Stimulated activated naive B cell treated with anti-CD40 and anti-IgM and Interleukin-4, amounts not matched to agents 10 μg/mL and 1 μg/mL and 100 μg/mL, for 72 hours (primary cell): ENCODE measurements at regions not wholly inside any gene's neighbourhood (a gene's known extent, or its start where the extent isn't known, plus 50 kb on each side); places are given as distances from the start of the nearest gene placed in this dataset.

Experiments
- ATAC-seq, 2 donors: fragments of 150-1000 bp; cut with Tn5 transposase; replicated peaks; 2 replicates each; pipeline ENCODE4 v1.10.0; 2021; ENCODE audit warnings: moderate library complexity in 1 of 2
- DNase-seq: peaks from one replicate; pipeline ENCODE4 v3.0.0; 2021
- H3K27ac Mint-ChIP-seq: one replicate; pipeline ENCODE4 v1.8.0; 2022; ENCODE audit warnings: mild to moderate bottlenecking, mixed read lengths
- H3K27me3 Mint-ChIP-seq, 2 donors: one replicate each; pipeline ENCODE4 v1.8.0; 2022; ENCODE audit warnings: mixed read lengths in 2 of 2
- H3K36me3 Mint-ChIP-seq, 2 donors: one replicate each; pipeline ENCODE4 v1.8.0; 2022; ENCODE audit warnings: mixed read lengths in 2 of 2, mild to moderate bottlenecking in 1 of 2
- H3K4me1 Mint-ChIP-seq, 2 donors: one replicate each; pipeline ENCODE4 v1.8.0; 2022; ENCODE audit warnings: mixed read lengths in 2 of 2, mild to moderate bottlenecking in 1 of 2
- H3K4me3 Mint-ChIP-seq, 2 donors: one replicate each; pipeline ENCODE4 v1.8.0; 2022; ENCODE audit warnings: mild to moderate bottlenecking in 2 of 2, mixed read lengths in 2 of 2, moderate library complexity in 1 of 2
- H3K9me3 Mint-ChIP-seq, 2 donors: one replicate each; pipeline ENCODE4 v1.8.0; 2022; ENCODE audit warnings: mixed read lengths in 2 of 2, mild to moderate bottlenecking in 1 of 2

GRCh38 chr9:97747201-97747965, 50.2 kb upstream of the XPA start:
- H3K9me3 Mint-ChIP-seq: peaks cover 0 to 4% of the 10 kb centered on the region in 2 donors
- peaks cover 55 to 68% of the 10 kb centered on the region in 2 donors for H3K27me3 Mint-ChIP-seq
- no peak for DNase-seq
- H3K36me3 Mint-ChIP-seq: no peaks in the 10 kb centered on the region
- H3K4me1 Mint-ChIP-seq: no peaks in the 10 kb centered on the region
- no peak overlapping the region for H3K4me3 Mint-ChIP-seq
- no peak overlapping the region for H3K27ac Mint-ChIP-seq
- no peak for ATAC-seq

DNA sequence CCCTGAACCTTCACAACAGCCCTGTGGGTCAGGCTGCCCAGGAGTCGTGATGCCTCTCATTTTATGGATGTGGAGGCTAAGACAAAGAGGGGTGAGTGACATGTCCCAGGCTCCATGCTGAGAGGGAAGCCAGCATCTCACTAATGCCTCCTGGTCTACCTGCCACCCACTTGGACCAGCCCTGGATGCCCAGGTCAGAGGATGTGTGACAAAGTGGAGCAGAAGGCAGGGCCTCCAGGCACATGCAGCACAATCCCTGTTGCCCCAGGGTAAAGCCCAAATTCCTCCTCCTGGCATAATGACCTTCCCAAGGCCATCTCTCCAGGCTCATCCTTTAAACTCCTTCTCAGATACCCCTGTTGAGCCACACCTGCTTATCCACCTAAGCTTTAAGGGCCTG, 51.4 kb upstream of the XPA start:
- H3K9me3 Mint-ChIP-seq: peaks cover 0 to 2% of the 10 kb centered on the region in 2 donors
- no peaks in the 10 kb centered on the region for H3K36me3 Mint-ChIP-seq
- DNase-seq (no peak), ATAC-seq (no peak)
- H3K27me3 Mint-ChIP-seq: peaks cover 50 to 61% of the 10 kb centered on the region in 2 donors
- no peak overlapping the region for H3K4me3 Mint-ChIP-seq
- H3K27ac Mint-ChIP-seq: no peak overlapping the region
- H3K4me1 Mint-ChIP-seq: no peaks in the 10 kb centered on the region

GRCh38 chr9:97749928-97750327, 52.8 kb upstream of the XPA start:
- no peak overlapping the region for H3K4me3 Mint-ChIP-seq
- no peaks in the 10 kb centered on the region for H3K4me1 Mint-ChIP-seq
- ATAC-seq (no peak), DNase-seq (no peak)
- no peaks in the 10 kb centered on the region for H3K9me3 Mint-ChIP-seq
- H3K36me3 Mint-ChIP-seq: no peaks in the 10 kb centered on the region
- H3K27me3 Mint-ChIP-seq: peaks cover 41 to 47% of the 10 kb centered on the region in 2 donors
- no peak overlapping the region for H3K27ac Mint-ChIP-seq

DNA sequence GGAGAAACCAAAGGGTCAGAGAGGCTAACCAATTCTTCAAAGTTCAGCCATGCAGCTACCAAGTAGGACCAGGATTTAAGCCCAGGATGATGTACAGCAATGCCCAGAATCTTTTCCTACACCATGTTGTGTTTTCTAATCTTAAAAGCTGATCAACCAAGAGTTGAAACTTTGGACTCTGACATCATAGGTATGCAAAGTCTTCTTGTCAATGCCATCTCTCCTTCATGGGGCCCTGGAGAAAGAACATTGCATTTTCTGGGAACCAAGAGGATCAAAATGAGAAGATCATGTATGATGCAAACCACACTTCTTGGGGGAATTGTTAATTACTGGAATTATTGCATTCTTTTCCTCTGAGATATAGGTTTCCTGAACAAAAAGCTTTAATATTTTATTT, 54.4 kb upstream of the XPA start:
- no peak for ATAC-seq
- Mint-ChIP-seq H3K9me3 (no peaks in the 10 kb centered on the region), H3K4me3 (no peak overlapping the region), H3K36me3 (no peaks in the 10 kb centered on the region), H3K4me1 (no peaks in the 10 kb centered on the region), H3K27me3 (peaks cover 31 to 32% of the 10 kb centered on the region in 2 donors), H3K27ac (no peak overlapping the region)
- DNase-seq: no peak

GRCh38 chr9:97752274-97752673, 55.1 kb upstream of the XPA start:
- H3K9me3 Mint-ChIP-seq: no peaks in the 10 kb centered on the region
- ATAC-seq (no peak), DNase-seq (no peak)
- no peaks in the 10 kb centered on the region for H3K4me1 Mint-ChIP-seq
- no peaks in the 10 kb centered on the region for H3K36me3 Mint-ChIP-seq
- H3K4me3 Mint-ChIP-seq: no peak overlapping the region
- no peak overlapping the region for H3K27ac Mint-ChIP-seq
- peaks cover 24 to 27% of the 10 kb centered on the region in 2 donors for H3K27me3 Mint-ChIP-seq

GRCh38 chr9:97753364-97753763, 56.2 kb upstream of the XPA start:
- H3K27me3 Mint-ChIP-seq: peaks cover 21 to 27% of the 10 kb centered on the region in 2 donors
- ATAC-seq: no peak
- no peak overlapping the region for H3K4me3 Mint-ChIP-seq
- H3K27ac Mint-ChIP-seq: no peak overlapping the region
- H3K36me3 Mint-ChIP-seq: no peaks in the 10 kb centered on the region
- no peak for DNase-seq
- no peaks in the 10 kb centered on the region for H3K4me1 Mint-ChIP-seq
- no peaks in the 10 kb centered on the region for H3K9me3 Mint-ChIP-seq

DNA sequence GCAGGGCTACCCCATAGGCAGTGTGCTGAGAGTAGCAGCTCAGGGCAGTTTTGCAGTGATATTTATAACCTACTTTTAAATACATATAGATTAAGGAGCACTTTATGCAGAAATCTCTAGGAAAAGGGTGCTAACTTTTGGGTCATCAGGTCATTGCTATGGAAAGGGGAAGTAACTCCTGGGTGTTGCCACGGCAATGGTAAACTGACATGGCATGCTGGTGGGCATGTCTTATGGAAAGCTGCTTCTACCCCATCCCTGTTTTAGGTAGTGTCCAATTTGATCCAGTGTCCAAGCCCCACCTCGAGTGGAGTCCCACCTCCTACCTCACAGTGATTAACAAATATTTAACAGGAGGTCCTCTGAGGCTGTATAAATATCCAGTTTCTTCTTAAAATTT, 56.8 kb upstream of the XPA start:
- ATAC-seq (no peak), DNase-seq (no peak)
- no peak overlapping the region for H3K27ac Mint-ChIP-seq
- H3K36me3 Mint-ChIP-seq: no peaks in the 10 kb centered on the region
- no peak overlapping the region for H3K4me3 Mint-ChIP-seq
- peaks cover 26 to 28% of the 10 kb centered on the region in 2 donors for H3K27me3 Mint-ChIP-seq
- no peaks in the 10 kb centered on the region for H3K9me3 Mint-ChIP-seq
- no peaks in the 10 kb centered on the region for H3K4me1 Mint-ChIP-seq

DNA sequence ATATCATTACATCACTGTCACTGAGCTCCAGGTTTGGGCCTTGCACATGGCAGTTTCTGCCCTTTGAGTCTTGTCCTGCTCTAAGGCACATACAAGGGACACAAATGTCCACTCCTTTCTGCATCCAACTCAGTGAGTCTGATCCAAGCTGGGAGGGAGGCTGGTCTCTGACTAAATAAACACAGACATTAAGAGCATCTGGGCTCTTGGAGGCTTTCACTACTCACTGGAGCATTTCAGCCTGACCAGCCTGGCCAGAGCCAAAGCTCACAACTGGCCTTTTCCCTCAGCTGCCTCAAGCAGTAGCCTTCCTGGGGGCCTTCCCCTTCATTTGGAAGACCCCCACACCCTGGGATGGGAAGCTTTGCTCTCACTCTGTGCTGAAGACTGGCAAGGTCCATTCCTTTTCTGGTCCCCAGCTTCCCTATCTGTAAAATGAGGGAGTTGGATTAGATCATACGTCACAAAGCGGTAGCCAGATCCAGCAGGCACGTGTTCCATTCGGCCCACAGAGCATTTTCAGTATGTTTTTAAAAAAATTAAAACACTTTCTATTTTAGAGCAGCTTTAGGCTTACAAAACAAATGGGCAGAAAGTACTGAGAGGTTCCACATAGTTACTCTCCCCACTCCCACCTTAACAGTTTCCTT, 58.6 kb upstream of the XPA start:
- H3K27ac Mint-ChIP-seq: no peak overlapping the region
- H3K4me3 Mint-ChIP-seq: no peak overlapping the region
- H3K4me1 Mint-ChIP-seq: no peaks in the 10 kb centered on the region
- peaks cover 26 to 35% of the 10 kb centered on the region in 2 donors for H3K27me3 Mint-ChIP-seq
- H3K9me3 Mint-ChIP-seq: no peaks in the 10 kb centered on the region
- ATAC-seq: no peak
- no peak for DNase-seq
- H3K36me3 Mint-ChIP-seq: no peaks in the 10 kb centered on the region

DNA sequence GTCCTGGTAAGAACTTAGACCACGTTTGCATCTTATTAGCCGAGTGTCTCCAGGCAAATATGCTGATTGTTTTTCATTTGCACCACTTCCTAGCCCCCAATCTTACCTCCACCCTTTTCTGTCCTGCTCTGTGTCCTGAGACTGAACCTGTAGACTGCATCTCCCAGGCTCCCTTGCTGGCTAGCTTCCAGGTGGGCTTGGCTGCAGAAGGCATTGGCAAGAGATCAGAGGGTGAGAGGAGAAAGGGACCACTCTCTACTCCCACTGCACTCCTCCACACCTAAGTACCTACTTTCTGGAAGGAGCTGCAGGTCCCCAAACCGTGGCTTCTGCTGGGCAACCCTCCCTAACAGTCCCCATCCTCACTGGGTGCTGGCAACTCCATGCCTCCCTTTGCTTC, 59.9 kb upstream of the XPA start:
- ATAC-seq (no peak), DNase-seq (no peak)
- Mint-ChIP-seq H3K27me3 (peaks cover 32 to 47% of the 10 kb centered on the region in 2 donors), H3K27ac (no peak overlapping the region), H3K4me3 (no peak overlapping the region), H3K4me1 (no peaks in the 10 kb centered on the region), H3K9me3 (no peaks in the 10 kb centered on the region), H3K36me3 (no peaks in the 10 kb centered on the region)

DNA sequence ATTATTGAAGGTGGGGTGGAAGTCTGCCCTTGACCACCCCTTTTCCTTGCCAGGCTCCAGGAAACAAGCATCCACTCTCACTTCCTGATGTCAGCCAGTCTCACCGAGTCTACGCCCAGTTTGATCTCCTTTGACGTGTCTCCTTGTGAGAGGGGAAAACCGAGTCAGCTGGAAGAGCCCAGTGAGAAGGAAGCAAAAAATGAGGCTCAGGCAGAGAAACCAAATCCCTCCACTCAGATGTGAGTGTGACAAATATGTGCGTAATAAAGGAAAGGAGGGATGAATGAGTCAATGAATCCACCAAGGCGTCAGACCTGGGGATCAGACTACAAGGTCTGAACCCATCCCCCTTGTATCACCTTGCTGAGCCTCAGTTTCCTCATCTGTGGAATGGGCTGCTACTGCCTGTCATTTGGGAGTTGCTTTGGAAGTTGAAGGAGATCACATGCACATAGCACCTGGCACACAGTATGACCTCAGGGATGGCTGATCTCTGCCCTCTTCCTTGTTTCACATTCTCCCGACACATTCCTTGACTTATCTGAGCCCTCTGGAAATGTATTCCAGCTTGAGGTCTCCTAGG, 61.3 kb upstream of the XPA start:
- no peak for DNase-seq
- H3K27me3 Mint-ChIP-seq: peaks cover 47 to 62% of the 10 kb centered on the region in 2 donors
- no peak for ATAC-seq

DNA sequence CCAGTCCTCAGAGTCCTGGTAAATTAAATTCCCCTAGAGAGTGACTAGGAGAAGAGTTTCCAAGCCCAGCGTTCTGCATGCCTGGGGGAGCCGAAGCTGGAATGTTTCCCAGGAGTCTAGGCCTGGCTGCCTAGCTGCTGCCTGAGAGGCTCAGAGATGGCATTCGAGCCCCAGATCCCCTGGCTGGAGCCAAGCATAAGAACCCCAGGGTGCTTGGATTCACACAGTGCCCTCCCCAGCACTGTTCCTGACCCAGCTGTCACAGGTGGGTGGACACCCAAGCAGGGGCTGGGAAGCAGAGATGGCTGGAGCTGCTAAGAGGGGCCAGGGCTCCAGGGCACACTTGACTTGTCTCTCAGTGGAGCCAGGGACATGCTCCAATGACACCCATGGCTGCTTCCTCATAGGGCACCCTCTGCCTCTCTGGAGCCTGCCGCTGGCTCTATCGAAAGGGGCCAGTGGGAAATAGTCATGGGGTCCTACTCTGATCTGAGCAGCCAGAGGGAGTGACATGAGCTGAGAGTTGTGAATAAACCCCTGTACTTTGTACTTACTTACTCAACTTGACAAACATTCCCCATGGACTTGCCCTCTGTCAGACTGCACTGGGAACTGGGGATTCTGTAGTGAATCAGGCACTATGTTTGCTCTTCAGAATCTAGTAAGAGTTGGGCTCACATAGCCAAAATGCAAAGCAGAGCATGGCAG, 62.6 kb upstream of the XPA start:
- H3K36me3 Mint-ChIP-seq: peaks cover 0 to 1% of the 10 kb centered on the region in 2 donors
- no peak overlapping the region for H3K4me3 Mint-ChIP-seq
- no peaks in the 10 kb centered on the region for H3K4me1 Mint-ChIP-seq
- H3K27ac Mint-ChIP-seq: no peak overlapping the region
- H3K27me3 Mint-ChIP-seq: peaks cover 48 to 63% of the 10 kb centered on the region in 2 donors
- DNase-seq (no peak), ATAC-seq (no peak)
- no peaks in the 10 kb centered on the region for H3K9me3 Mint-ChIP-seq

More for the DNA sequence above, 61.3 kb upstream of the XPA start:
- Mint-ChIP-seq H3K36me3 (peaks cover 0 to 1% of the 10 kb centered on the region in 2 donors), H3K27ac (no peak overlapping the region), H3K9me3 (no peaks in the 10 kb centered on the region), H3K4me1 (no peaks in the 10 kb centered on the region), H3K4me3 (no peak overlapping the region)

GRCh38 chr9:97761056-97761598, 64.0 kb upstream of the XPA start:
- DNase-seq: no peak
- H3K4me3 Mint-ChIP-seq: no peak overlapping the region
- peaks cover 48 to 67% of the 10 kb centered on the region in 2 donors for H3K27me3 Mint-ChIP-seq
- no peaks in the 10 kb centered on the region for H3K9me3 Mint-ChIP-seq
- H3K36me3 Mint-ChIP-seq: peaks cover 0 to 1% of the 10 kb centered on the region in 2 donors
- H3K27ac Mint-ChIP-seq: no peak overlapping the region
- no peak for ATAC-seq
- no peaks in the 10 kb centered on the region for H3K4me1 Mint-ChIP-seq

DNA sequence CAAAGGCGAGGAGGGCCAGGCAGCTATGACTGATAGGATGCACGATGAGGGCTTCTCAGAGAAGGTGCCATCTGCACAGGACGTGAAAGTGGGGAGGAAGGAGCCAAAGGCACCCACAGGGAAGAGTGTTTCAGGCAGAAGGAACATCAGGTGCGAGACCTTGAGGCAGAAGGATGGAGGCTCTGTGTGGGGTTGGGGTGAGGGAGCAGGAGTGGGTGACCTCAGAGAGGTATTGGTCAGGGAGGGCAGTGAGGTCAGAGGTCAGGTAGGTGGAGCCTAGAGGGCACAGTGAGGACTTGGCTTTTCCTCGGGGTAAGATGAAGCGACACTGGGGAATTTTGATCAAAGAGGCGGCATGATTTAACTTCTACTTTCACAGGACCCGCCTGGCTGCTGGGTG, 64.7 kb upstream of the XPA start:
- Mint-ChIP-seq H3K36me3 (peaks cover 0 to 1% of the 10 kb centered on the region in 2 donors), H3K4me1 (no peaks in the 10 kb centered on the region), H3K27me3 (peaks cover 52 to 68% of the 10 kb centered on the region in 2 donors), H3K9me3 (no peaks in the 10 kb centered on the region), H3K4me3 (no peak overlapping the region), H3K27ac (no peak overlapping the region)
- DNase-seq (no peak), ATAC-seq (no peak)

DNA sequence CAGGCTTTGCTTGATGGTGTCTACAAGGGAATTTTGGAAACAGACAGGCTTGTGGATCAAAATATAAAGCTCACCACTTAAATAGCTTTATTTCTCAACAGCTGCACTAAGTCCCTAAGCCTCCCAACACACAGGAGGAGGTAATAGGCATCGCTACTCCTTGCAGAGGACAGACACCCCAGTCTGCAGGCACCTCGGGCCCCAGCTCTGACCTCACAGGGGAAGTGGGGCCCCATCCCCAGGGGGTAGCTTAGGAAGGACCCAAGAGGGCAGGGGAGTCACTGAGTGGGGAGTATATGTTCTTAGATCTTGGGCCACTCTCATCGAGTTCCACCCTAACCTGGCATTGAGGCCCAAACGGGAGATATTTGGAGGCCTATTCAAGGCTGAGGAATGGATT, 66.7 kb upstream of the XPA start:
- H3K36me3 Mint-ChIP-seq: peaks cover 0 to 1% of the 10 kb centered on the region in 2 donors
- no peak overlapping the region for H3K4me3 Mint-ChIP-seq
- H3K4me1 Mint-ChIP-seq: no peaks in the 10 kb centered on the region
- DNase-seq (no peak), ATAC-seq (no peak)
- no peak overlapping the region for H3K27ac Mint-ChIP-seq
- H3K9me3 Mint-ChIP-seq: no peaks in the 10 kb centered on the region
- peaks cover 41 to 55% of the 10 kb centered on the region in 2 donors for H3K27me3 Mint-ChIP-seq
